ENCODE measurements at regions not wholly inside any gene's neighbourhood (a gene's known extent, or its start where the extent isn't known, plus 50 kb on each side); places are given as distances from the start of the nearest gene placed in this dataset.

DNA sequence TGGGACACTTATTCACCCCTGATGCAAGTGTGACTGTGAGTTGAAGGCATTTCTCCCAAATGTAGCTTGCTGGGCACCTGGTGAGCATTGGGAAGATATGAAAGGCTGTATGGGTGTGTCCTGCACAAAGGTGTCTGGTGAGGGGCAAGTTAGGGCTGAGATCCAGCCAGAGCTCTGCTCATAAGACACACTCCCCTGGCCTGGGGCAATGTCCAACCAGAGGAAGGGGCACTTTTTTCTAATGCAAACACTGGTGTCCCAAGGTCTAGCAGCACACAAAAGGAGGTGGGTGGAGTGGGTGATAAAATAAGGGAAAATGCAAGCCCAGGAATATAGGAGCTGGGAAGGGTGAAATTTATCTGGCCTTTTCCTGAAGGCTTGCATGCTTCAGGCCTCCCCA, 57.0 kb upstream of the TRABD2B start:
- ChIA-PET CTCF (no interaction called here), POLR2A (no interaction called here)
- Histone ChIP-seq H3K27ac (ENCODE audit: low read depth, low read length) (no peak overlapping the region), H3K9me3 (ENCODE audit: control insufficient read depth, insufficient read depth, low read length) (no peaks in the 10 kb centered on the region), H3K4me3 (ENCODE audit: low read depth, low read length) (no peak overlapping the region), H3K27me3 (ENCODE audit: control insufficient read depth, insufficient read depth, low read length) (no peaks in the 10 kb centered on the region)
- TF ChIP-seq, protein P1, sequence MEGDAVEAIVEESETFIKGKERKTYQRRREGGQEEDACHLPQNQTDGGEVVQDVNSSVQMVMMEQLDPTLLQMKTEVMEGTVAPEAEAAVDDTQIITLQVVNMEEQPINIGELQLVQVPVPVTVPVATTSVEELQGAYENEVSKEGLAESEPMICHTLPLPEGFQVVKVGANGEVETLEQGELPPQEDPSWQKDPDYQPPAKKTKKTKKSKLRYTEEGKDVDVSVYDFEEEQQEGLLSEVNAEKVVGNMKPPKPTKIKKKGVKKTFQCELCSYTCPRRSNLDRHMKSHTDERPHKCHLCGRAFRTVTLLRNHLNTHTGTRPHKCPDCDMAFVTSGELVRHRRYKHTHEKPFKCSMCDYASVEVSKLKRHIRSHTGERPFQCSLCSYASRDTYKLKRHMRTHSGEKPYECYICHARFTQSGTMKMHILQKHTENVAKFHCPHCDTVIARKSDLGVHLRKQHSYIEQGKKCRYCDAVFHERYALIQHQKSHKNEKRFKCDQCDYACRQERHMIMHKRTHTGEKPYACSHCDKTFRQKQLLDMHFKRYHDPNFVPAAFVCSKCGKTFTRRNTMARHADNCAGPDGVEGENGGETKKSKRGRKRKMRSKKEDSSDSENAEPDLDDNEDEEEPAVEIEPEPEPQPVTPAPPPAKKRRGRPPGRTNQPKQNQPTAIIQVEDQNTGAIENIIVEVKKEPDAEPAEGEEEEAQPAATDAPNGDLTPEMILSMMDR (IDR thresholded peaks at IDR 0.05; ENCODE audit: low read depth, low read length): no peak
- no peak for DNase-seq (ENCODE audit: low read depth, low spot score)

DNA sequence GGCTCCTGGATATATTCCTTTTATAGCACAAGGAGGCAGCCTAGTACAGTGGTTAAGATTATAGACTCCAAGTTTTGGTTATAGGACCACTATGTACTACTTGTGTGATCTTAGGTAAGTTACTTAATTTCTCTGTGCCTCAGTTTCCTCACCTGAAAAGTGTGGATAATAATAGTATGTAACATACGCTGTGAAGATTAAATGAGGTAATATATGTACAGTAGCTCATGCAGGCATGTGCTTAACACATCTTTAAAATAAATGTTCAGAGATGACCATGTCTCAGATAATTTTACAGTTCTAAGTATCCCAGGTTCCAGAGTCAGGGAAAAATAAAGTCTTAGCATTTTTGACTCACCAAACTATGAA, 55.7 kb upstream of the TRABD2B start:
- Histone ChIP-seq H3K9me3 (ENCODE audit: control insufficient read depth, insufficient read depth, low read length) (no peaks in the 10 kb centered on the region; the same call in 1 of the 2 replicates), H3K4me3 (ENCODE audit: low read depth, low read length) (no peak overlapping the region), H3K27me3 (ENCODE audit: control insufficient read depth, insufficient read depth, low read length) (no peaks in the 10 kb centered on the region), H3K27ac (ENCODE audit: low read depth, low read length) (no peak overlapping the region)
- CTCF ChIA-PET: no interaction called here
- POLR2A ChIA-PET: no interaction called here
- TF ChIP-seq, protein P1 (IDR thresholded peaks at IDR 0.05; ENCODE audit: low read depth, low read length): no peak
- DNase-seq (ENCODE audit: low read depth, low spot score): no peak

DNA sequence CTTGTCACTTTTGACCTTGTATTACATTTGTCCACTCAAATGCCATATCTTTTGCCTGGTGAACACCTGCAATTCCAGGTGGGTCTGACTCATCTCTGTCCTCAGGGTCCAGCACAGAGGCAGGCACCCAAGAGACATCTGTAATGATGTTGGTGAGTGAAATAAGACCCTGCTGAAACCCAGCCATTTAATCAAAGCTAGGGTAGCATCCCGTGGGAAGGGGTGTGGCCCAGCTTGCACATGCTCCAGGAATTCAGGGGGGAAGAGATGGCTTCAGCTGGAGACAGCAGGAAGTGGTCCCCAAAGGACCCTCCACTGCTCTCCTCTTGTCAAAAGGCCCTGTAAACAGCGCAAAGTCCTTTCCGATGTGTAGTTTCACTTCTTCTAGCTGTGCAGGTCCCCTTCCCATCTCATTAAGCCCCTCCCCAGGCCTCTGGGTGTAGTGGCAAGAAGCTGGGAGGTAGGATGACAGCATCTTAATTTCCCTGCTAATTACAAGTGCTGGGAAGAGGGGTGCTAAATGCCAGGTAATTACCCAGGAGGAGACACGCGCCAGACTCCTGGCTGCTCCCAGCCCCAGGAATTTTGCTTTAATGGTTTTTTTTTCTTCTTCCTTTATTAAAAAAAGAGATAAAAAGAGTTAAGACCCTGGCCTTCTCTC, 54.4 kb upstream of the TRABD2B start:
- Histone ChIP-seq H3K9me3 (ENCODE audit: control insufficient read depth, insufficient read depth, low read length) (no peaks in the 10 kb centered on the region; the same call in 1 of the 2 replicates), H3K27ac (ENCODE audit: low read depth, low read length) (no peak overlapping the region), H3K4me3 (ENCODE audit: low read depth, low read length) (no peak overlapping the region), H3K27me3 (ENCODE audit: control insufficient read depth, insufficient read depth, low read length) (no peaks in the 10 kb centered on the region)
- CTCF ChIA-PET: interaction anchor here (1.5 kb wide), 1 partner anchor 10 kb away, joined by 6 read pairs; no protein-coding TSS in a partner anchor
- no peak for DNase-seq (ENCODE audit: low read depth, low spot score)
- TF ChIP-seq, protein P1 (IDR thresholded peaks at IDR 0.05; ENCODE audit: low read depth, low read length): no peak
- POLR2A ChIA-PET: no interaction called here

DNA sequence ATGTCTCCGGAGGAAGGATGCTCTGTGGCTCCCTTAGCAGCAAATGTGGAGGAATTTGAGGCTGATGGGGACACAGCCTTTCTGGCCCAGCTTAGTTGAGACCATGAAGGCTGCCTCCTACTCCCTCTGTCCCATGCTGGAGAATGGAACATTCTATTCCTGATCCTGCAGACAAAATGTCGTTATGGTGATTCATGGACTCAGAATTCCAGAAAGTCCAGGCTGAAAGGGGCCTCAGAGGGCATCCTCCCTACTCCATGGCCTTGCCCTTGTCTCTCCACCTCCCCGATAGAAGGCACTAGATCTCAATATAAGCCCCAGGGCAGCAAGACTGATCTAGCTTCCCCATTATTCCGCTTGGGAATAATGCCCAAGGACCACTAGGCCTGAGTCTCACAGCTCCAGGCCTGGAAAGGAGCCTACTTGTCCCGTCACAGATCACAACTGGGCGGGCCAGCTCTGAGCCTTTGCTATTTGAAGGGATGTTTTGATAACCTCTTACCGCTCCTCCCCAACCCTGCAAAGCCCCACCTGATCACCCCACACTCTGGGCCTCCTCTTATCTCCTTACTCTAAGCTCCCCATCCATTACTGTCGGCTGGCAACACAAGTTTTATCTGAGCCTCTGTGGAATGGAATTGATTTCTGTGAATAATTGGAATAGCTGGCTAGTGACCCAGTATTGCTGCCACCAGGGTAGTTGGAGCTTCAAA, 52.8 kb upstream of the TRABD2B start:
- Histone ChIP-seq H3K4me3 (ENCODE audit: low read depth, low read length) (no peak overlapping the region), H3K27ac (ENCODE audit: low read depth, low read length) (no peak overlapping the region), H3K27me3 (ENCODE audit: control insufficient read depth, insufficient read depth, low read length) (no peaks in the 10 kb centered on the region), H3K9me3 (ENCODE audit: control insufficient read depth, insufficient read depth, low read length) (no peaks in the 10 kb centered on the region; the same call in 1 of the 2 replicates)
- ChIA-PET CTCF (interaction anchor here (1.5 kb wide), 1 partner anchor 12 kb away, joined by 6 read pairs; no protein-coding TSS in a partner anchor), POLR2A (no interaction called here)
- DNase-seq (ENCODE audit: low read depth, low spot score): no peak
- TF ChIP-seq, protein P1 (IDR thresholded peaks at IDR 0.05; ENCODE audit: low read depth, low read length): no peak

DNA sequence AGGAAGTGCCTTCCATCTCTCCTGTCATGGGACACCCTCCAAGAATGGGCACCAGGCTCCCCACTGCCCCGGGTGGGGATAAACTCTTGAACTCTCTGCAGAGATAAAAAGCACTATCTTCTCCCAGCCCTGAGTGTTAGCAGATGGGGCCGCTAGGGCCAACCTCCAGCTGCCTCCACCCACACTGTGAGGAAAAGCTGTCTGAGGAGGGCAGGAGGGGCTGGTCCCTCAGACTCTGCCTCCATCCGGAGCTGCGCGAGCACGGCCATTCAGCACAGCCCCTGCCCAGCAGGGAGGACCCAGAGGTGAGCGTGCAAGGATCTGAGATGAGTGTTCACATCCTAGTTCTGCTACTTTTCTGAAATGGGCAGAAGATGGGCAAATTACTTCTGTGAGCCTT, 51.8 kb upstream of the TRABD2B start:
- TF ChIP-seq, protein P1 (IDR thresholded peaks at IDR 0.05; ENCODE audit: low read depth, low read length): no peak
- CTCF ChIA-PET: no interaction called here
- POLR2A ChIA-PET: no interaction called here
- H3K9me3 ChIP-seq (ENCODE audit: control insufficient read depth, insufficient read depth, low read length): no peaks in the 10 kb centered on the region; the same call in 1 of the 2 replicates
- no peak for DNase-seq (ENCODE audit: low read depth, low spot score)
- no peaks in the 10 kb centered on the region for H3K27me3 ChIP-seq (ENCODE audit: control insufficient read depth, insufficient read depth, low read length)
- H3K4me3 ChIP-seq (ENCODE audit: low read depth, low read length): no peak overlapping the region
- H3K27ac ChIP-seq (ENCODE audit: low read depth, low read length): no peak overlapping the region

All from AG04450 (cell line).